PC-9 (cell line): ENCODE measurements at regions not wholly inside any gene's neighbourhood (a gene's known extent, or its start where the extent isn't known, plus 50 kb on each side); places are given as distances from the start of the nearest gene placed in this dataset.

Experiments used
- EZH2 ChIP-seq: fragments of 200-600 bp; sonication (generic); IDR thresholded peaks from 2 replicates; pipeline ENCODE4 v1.8.0; 2017; ENCODE audit warnings: antibody characterized with exemption, low read depth
- TF ChIP-seq, protein P1 (sequence below): fragments of 200-600 bp; sonication (generic); conservative IDR thresholded peaks from 2 replicates; pipeline ENCODE4 v1.6.1; 2017; ENCODE audit warnings: mixed run types, antibody characterized with exemption, mild to moderate bottlenecking, moderate library complexity

DNA sequence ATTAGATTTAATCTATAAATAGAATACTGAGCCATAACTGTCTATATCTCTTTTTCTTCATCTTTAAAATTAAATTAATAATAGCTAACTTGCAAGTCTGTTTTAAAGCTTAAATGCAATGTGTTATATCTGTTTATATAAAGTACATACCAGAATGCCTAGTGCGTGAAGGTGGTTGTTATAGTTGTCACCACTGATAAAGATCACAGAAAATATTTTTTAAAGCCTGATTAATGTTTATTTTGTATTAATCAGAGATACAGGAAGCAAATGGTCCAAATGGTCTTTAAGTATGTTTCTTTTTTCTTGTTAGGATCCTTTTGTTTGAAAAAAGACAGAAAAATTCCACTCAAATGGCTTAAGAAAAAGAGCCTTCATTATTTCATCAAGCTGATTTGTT, 560.6 kb downstream of the CPS1 start:
- TF ChIP-seq, protein P1, sequence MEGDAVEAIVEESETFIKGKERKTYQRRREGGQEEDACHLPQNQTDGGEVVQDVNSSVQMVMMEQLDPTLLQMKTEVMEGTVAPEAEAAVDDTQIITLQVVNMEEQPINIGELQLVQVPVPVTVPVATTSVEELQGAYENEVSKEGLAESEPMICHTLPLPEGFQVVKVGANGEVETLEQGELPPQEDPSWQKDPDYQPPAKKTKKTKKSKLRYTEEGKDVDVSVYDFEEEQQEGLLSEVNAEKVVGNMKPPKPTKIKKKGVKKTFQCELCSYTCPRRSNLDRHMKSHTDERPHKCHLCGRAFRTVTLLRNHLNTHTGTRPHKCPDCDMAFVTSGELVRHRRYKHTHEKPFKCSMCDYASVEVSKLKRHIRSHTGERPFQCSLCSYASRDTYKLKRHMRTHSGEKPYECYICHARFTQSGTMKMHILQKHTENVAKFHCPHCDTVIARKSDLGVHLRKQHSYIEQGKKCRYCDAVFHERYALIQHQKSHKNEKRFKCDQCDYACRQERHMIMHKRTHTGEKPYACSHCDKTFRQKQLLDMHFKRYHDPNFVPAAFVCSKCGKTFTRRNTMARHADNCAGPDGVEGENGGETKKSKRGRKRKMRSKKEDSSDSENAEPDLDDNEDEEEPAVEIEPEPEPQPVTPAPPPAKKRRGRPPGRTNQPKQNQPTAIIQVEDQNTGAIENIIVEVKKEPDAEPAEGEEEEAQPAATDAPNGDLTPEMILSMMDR = no peak
- no peak for TF ChIP-seq EZH2
